ENCODE measurements at regions not wholly inside any gene's neighbourhood (a gene's known extent, or its start where the extent isn't known, plus 50 kb on each side); places are given as distances from the start of the nearest gene placed in this dataset.

DNA sequence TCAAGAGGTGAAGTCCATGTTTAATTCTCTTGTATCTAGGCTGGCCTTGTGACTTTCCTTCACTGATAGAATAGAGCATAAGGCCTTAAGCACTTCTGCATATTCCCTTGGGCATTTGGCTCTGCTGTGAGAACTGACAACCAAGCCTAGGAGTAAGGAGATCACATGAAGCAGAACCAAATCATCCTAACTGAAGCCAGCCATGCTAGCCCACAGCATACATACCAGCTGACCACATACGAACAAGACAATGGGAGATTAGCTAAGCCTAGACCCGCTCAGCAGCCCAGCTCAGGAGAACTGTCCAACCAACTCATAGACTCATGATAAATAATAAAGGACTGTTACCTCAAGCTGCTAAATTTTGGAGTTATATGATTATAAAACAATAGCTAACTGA lies 114.6 kb upstream of the NEK7 start:
- DNase-seq = no peak

DNA sequence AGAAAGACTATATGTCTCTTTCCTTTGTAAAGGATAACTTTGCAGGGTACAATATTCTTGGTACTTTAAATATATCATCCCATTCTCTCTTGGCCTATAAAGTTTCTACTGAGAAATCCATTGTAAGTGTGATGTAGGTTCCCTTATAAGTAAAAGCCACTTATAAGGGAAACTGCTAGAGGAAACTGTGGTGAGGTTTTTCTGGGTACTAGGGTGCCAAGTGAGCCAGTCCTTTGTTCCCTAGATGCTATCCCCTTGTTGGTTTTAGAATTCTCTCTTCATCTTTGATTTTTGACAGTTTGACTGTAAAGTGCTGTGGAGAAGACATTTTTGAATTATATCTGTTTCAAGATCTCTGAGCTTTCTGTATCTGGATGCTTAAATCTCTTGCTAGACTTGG lies 108.9 kb upstream of the NEK7 start:
- DNase-seq = no peak

DNA sequence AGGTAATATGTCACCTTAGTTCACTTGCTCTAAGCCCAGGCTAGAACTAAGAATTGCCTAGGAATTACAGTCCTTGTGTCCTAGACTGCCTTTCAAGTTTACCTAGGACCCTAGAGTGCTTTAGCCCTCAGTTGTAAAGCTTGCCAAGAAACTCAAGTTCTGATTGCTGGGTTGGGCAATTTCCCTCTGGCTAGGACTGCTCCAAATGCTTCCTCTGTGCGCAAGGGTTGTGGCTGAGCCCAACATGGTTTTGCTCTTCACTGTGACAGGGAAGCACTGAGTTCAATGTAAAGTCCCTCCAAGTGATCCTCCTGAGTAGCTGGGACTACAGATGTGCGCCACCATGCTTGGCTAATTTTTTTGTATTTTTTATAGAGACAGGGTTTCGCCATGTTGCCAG lies 102.3 kb upstream of the NEK7 start:
- DNase-seq = no peak

DNA sequence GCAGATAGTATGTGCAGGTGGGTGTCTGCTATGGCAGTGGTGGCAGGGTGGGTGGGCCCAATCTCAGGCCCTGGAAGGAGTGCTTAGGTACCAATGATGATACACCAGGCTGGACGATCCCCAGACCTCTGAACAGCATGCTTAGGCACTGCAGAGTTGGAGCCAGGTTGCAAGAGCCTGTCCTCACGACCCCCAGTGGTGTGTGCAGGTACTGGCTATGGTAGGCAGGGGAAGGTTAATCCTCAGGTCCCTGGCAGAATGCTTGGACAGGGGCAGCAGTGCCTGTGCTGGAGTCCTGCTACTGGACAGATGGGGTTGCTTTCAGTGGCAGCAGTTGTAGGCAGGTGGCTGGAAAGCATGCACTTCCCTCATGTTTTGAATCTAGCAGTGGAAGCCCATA lies 100.5 kb upstream of the NEK7 start:
- DNase-seq = no peak

DNA sequence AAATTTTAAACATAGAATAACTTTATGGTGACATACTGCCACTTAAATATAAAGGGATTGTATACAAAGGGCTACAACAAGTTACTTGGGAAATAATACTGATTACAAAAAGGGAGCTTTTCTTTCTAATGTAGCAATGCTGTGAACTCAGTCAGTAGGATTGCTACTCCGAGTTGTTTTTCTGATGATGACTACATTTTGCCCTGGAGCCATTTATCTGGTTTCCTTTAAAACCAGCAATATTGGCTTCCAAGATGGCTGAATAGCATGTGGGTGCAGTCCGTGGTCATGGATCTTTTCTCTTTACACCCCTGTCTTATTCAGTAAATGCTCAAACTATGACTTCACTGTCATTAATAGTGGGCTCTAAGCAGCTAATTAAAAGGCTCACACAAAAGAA lies 92.6 kb upstream of the NEK7 start:
- no peak for DNase-seq

DNA sequence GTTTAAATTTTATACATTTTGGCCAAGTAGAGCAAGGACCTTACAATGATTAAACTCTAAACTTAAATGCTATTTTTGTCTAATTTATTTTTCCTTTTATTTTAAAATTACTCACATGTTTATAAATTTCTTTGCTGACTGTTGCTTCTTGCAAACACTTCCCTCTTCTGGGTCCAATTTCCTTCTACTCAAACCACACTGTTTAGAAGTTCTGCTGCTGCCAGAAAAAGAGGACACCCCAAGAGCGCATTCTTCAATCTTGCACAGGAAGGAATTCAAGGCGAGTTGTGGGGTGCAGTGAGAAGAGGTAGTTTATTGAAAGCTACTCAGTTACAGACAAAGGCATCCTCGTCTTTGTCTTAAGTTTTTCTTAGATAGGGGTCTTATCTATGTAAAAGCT lies 88.5 kb upstream of the NEK7 start:
- DNase-seq = no peak

DNA sequence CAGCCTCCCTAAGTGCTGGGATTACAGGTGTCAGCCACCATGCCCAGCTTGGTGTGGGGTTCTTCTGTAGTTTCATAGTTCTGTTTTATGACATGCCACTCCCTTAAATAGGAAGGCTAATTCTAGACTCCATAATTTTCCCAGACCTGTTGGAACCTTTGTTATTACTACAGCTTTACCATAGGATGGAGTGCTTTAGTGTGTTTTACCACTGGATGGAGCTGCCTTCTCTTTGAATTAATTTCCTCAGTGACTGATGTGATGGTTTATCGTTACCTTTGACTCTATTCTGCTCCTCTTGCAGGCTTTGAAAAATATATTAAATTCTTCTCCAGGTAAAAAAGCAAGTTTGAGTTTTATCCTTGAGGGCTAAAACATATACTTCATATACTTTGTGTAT lies 84.6 kb upstream of the NEK7 start:
- no peak for DNase-seq

DNA sequence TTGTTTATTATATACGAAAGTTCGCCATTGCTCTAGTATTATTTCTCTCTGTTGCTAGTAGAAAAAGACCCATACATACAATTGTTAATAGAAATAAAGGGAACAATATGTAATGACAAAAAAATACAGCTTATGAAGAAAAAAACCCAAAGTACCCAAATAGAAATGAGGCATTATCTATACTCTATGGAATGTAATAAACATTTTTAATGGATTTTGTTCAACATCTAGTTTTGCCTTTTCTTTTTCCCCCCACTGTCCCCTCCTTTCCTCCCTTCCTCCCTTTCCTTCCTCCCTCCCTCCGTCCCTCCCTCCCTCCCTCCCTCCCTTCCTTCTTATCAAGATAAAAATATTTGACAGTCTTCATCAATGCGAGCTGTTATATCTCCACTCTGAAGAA lies 81.5 kb upstream of the NEK7 start:
- no peak for DNase-seq

DNA sequence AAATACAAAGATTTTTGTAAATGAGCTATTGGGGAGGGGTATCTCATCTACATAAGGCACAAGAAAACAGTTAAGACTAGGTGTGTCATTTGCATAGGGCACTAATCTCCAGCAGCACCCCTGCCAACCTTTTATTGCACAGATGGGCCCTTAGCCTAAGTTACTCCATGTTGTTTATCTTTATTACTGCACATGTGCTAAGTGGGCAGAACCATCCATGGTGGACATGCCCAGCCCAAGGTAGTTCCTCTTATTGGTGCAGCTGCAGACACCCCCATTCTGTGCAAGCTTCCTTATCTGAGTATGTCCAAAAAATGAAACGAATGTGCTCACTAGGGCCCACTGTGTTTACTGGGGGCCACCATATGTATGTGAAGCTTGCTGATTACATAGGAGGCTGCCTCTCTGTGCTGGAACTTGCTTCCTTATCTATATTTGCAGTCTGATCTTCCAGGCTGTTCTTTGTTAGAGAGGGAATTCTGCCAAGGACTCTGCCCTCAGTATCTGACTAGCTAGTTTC lies 77.3 kb upstream of the NEK7 start:
- DNase-seq = no peak

DNA sequence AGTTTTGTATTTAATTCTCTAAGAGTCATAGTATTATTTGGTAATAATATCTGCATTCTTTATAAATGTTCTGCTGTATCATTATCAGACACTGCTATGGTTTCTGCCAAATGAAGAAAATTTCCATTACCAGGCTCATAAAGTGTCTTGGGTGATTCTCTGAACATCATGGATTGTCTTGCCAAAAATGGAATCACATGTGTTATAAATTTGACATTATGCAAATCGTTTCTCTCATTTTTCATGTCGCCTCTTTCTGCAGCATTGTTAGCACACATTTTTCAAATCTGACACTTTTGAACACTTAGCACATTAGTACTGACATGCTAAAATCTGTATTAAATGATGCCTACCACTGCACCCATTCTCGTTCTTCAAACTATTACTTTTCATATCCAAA lies 74.2 kb upstream of the NEK7 start:
- DNase-seq = no peak

DNA sequence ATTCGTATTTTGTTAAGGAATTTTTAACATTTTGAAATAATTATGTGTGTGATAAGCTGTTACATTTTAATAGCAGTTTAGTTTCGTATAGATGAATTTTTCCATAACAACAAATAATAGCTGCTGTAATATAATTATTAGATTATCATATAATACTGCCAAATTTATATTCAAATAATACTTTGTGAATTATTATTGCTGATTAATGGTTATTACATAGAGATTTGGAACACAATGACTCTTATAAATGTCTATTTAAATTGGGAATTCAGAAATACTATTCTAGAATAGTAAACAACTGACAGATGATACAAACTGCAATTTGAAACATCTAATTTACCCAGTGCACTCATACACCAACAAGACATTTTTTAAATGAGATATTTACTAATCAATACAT lies 73.2 kb upstream of the NEK7 start:
- no peak for DNase-seq

DNA sequence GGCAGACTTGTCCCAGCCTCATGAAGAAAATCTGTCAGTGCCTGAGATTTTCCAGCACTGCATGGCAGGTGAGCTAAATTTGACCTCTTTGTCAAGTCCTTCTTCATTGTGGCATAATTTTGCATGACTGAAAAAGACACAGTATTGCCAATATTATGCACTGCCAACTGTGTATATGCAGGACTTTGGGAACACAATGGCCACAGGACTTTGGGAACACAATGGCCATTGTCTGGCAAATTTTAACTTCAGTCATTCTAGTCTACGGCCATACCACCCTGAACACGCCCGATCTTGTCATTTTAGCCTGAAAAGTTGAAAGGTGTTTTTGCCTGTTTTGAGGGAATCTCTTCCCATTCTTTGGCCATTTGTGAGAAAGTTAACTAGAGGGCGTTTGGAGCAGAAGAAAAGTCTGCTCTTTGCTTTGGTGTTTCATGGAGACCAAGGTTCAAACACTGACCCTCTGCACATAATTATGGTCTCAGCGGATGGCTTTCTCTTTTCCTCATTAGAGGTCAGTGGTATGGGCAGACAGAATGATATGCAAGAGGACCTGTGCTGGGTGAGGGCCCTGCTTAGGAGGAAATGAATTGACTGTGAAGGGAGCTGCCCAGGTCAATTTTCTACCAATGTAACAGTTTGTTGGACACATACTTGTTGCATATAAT lies 72.4 kb upstream of the NEK7 start:
- DNase-seq = no peak

DNA sequence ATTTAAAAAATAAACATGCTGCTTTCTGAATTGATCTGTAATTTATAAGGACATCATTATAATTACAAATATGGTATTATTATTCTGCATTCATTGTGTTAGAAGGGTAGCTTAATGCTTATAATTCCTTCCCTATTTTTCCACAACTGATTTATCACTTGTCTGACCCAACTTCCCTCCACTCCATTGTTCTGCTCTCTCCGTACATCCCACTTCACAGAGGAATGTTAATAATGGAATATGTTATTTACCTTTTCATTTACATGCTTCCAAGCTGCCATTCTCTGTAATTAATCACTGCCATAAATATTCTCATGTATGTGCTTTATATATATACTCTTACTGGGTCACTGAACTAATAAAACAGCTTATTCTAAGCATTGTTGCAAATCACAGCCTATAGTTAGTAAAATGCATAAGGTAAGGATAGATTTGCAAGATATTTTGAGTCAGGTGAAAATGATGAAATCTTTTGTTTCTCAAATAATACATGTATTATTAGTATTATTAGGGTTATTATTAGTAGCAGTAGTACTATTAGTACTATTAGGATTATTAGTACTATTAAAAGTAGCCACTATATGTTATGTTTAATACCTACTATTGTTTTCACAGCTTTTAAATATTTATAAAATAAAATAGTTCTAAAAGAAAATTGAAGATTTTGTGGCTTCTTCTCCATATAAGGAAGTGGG lies 70.6 kb upstream of the NEK7 start:
- no peak for DNase-seq

DNA sequence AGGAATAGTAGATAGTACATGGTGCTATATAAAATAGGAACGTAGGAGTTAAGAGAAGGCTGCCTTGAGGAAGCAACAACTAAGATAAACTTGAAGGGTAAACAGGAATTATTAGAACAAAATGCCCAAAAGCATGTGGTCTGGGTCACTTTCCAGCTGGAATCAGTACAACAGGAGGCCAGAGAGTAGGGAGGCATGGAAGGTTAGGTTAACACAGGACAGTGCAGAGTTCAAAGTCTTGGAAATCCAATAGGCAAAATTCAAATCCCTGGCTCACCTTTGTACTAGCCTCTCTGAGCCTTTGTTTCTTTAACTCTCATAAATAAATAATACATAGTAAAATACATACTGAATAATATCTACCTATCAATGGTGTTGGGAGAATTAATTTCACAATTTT lies 69.0 kb upstream of the NEK7 start:
- DNase-seq = no peak

DNA sequence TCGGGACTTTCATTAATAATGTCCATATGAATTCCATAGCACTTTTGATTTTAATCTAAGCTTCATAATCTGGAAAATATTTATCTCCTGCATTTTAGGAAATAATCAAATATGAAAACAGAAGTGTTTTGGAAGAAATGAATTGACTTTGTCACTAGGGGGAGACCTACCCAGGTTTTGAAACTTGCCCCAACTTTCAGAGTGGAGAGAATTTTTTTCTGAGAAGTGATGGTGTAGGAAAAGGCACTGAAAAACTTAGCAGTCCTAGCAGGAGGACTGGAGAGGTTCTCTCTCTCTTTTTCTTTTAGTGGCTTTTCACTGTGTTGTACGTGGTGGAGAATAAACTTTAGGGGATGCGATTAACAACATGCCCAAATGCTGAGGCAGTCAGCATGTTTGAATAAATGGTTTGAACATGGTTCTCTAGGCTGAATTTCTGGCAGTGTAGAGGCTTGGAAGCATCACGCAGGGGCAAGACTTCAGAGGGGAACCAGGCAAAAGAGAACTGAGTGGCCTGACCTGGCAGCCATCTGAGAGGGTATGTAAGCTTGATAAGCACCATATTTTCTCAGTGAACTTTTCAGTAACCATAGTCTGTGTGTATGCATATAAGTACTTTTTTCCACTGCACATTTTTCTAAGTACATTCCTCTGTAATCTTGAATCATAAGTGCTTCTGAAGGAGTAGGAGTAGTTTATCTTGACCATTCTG lies 68.3 kb upstream of the NEK7 start:
- DNase-seq = peak; percentile 22

DNA sequence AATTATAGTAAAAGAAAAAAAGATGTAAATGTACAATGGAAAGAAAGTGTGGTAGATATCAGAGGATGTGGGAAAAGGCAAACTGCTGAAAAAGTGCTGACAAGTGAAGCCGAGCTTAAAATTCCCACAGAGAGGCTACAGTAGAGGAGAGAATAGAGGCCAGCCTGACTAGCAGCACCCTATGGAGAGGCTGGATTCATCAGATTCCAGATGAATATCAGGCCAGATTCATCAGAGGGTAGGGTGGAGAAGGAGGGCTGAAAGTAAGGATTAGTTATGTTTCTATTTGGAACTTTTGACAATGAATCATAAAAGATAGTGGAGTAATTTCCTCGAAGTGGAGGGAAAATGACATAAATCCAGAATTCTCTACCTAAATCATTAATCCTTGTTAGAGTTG lies 60.4 kb upstream of the NEK7 start:
- no peak for DNase-seq

DNA sequence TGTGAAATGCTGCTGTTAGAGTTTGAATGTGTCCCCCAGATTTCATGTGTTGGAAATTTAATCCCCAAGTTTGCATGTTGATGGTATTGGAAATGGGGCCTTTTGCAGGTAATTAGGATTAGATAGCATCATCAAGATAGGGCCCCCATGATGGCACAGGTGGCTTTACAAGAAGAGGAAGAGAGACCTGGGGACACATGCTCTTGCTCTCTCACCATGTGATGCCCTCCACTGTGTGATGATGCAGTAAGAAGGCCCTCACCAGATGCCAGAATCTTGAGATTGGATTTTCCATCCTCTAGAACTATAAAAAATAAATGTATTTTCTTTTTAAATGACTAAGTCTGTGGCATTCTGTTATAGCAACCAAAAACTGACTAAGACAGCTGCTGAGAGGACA lies 57.0 kb upstream of the NEK7 start:
- DNase-seq = no peak

DNA sequence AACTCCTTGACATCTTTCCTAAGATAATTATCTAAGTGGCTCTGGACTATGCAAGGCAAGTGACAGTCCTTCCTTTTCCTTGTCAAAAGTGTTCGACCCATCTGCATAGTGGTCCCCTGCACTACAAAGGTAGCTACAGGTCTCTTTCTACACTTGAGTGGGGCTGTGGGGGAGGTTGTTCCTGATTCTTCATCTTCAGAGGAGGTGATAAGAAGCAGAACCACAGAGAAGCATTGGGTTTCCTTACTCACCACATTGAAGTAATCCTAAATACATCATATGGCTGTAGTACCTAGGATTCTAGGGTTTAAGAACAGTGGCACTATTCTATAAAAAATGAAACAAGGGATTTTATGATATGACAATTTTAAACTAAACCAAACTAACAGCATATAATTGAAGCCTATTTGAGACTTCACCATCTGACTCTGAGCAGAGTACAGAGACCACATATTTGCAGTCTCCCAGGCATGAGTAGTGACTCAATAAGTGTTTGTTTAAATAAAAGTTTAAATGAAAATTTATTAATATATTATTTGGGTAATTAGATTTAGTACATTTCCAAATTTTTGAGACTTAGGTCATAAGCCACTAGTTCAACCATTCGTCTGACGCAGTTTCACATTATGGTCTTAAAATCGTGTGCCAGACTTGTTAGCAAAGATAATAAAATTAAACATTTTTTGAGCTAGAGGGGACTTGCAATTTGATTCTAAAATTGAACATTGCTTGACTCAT lies 54.9 kb upstream of the NEK7 start:
- no peak for DNase-seq

DNA sequence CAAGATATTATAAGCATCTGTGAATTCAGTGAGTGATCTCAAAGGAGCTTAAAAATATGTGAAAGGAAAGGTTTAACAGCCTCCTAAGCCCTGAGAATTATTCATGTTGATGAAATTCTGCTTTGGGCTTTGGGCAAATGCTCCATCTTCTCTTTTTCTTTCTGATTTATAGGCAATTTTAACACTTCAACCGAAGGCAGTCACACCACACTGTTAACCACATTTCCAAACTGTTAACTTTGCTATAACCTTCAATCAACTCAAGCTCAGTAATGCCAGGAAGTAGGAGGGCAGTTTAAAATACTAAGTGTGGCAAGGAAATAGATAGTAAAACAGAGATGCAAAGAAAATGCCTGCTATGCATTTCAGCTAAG lies 54.4 kb upstream of the NEK7 start:
- DNase-seq = no peak

DNA sequence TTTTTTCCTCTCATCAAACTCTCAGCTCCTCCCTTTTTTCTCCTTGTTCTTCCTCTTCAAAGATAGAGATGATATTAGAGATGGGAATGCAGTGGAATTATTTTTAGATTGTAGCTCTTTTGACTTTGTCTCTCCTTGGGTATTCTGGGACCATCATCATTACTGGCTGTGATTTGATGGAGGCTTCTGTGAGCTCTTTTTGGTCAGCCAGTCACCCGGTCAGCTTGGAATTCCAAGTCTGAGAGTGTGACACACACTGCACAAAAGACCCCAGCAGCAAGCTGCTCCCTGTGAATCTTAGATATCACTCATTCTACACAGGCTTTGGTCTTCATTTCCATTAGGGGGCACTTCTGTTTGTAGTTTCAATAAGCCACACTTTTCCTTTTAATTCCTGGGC lies 51.6 kb upstream of the NEK7 start:
- no peak for DNase-seq

DNA sequence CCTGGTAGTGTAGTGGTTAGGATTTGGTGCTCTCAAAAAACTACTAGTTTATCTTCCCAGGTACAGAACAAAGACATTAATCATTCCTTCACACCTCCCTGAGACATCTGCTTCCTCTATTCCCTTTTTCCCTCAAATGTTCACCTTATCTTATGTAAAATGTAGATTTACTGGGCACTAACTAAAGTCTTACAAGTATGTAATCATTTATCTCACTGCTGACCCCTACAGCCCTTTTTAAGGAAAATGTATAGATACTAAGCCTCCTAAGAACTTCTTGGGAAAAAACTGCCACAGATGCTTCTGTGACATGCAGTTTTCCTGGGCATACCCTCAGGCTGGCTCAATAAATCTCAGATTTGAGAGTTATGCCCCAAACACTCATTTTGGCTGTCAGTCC lies 50.8 kb upstream of the NEK7 start:
- no peak for DNase-seq

Data from NCI-H1694 (cell line).